Testis (tissue), 2 donors: ENCODE measurements at regions not wholly inside any gene's neighbourhood (a gene's known extent, or its start where the extent isn't known, plus 50 kb on each side); places are given as distances from the start of the nearest gene placed in this dataset.

Experiments
- DNase-seq: peaks from one replicate; pipeline ENCODE4 v3.0.0-alpha.2; 2019
- H3K27ac ChIP-seq, 2 donors: fragments of 200-600 bp; sonication (generic); one replicate each; pipeline ENCODE4 v1.5.1; 2019
- H3K27me3 ChIP-seq: fragments of 200-600 bp; sonication (generic); one replicate; pipeline ENCODE4 v1.5.1; 2019
- H3K36me3 ChIP-seq: fragments of 200-600 bp; sonication (generic); one replicate; pipeline ENCODE4 v1.5.1; 2017; ENCODE audit warnings: low read depth; ENCODE audit errors: missing control alignments
- H3K4me1 ChIP-seq: fragments of 200-600 bp; sonication (generic); one replicate; pipeline ENCODE4 v1.5.1; 2019
- H3K4me3 ChIP-seq, 2 donors: fragments of 200-600 bp; sonication (generic); one replicate each; pipeline ENCODE4 v1.5.1; 2017 to 2019
- H3K9me3 ChIP-seq: fragments of 200-600 bp; sonication (generic); one replicate; pipeline ENCODE4 v1.5.1; 2017
- CTCF ChIP-seq, 3 experiments: fragments of 450-650 bp in 2 of 3; fragments of 200-600 bp in 1 of 3; sonication (generic) in 1 of 3; IDR thresholded peaks; one replicate each; pipeline ENCODE4 v1.5.1; 2016 to 2019; ENCODE audit warnings: antibody characterized with exemption in 3 of 3, mild to moderate bottlenecking in 2 of 3, moderate library complexity in 1 of 3
- POLR2A ChIP-seq: fragments of 450-650 bp; IDR thresholded peaks from one replicate; pipeline ENCODE4 v1.6.1; 2017; ENCODE audit warnings: antibody characterized with exemption, mild to moderate bottlenecking, moderate library complexity
- WGBS, 2 donors: methylation state at CpG; one replicate each; pipeline ENCODE4 v1.1.5; 2018; 5-methylcytosine and 5-hydroxymethylcytosine counted together
- intact Hi-C: fragments of 100-400 bp; cut with DNase I; formaldehyde crosslinking; loops from one replicate; pipeline ENCODE4 v1.15.1; 2023; ENCODE audit warnings: low total_unique reads

DNA sequence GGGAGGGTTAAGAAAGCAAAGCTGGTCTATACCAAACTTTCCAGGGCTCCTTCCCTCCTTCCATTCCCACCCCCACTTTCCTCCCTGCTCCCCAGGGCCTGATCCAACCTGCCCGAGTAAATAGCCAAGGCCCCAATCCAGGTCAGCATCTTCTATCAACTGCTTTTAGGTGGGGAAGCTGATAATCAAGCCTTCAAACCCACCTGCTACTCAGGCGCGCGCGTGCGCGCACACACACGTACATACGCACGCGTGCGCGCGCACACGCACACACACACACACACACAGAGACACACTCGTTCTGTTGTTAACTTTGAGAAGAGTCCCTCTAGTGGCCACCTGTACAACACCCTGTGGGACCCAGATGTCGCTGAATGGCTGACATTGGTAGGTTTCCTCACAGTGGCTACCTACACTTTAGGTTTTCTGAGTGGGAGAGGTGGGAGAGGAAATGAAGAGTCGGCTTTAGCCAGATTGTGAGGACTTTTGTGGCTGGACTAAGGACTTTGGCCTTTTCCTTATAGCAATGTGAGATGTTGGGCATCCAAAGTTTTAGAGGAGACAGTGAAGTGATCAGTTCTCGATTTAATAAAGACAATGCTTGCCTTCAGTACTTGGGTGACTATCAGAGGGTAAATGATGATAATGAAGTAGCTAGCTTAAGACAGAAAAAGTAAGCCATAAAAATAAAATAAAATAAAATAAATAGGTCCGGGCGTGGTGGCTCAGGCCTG is 179.9 kb upstream of the C2CD4B start:
- Histone ChIP-seq H3K4me3 (no peak overlapping the region), H3K4me1 (no peaks in the 10 kb centered on the region), H3K36me3 (no peaks in the 10 kb centered on the region), H3K9me3 (no peaks in the 10 kb centered on the region), H3K27ac (no peak overlapping the region), H3K27me3 (no peaks in the 10 kb centered on the region)
- intact Hi-C loops, result no loop called here
- 61 to 66% methylated on average over 20 to 21 of the region's 21 CpGs for WGBS, 2 donors
- DNase-seq, result peak; percentile 65
- TF ChIP-seq POLR2A (no peak), CTCF (IDR thresholded peaks at IDR 0.05) (peak; percentile 26 to 62 (median 36))

GRCh38 chr15:62346168-62346567 is 181.1 kb upstream of the C2CD4B start:
- Histone ChIP-seq H3K9me3 (no peaks in the 10 kb centered on the region), H3K4me1 (no peaks in the 10 kb centered on the region), H3K27ac (no peak overlapping the region), H3K36me3 (no peaks in the 10 kb centered on the region), H3K27me3 (no peaks in the 10 kb centered on the region), H3K4me3 (no peak overlapping the region)
- 69 to 83% methylated on average over 1 of the region's 1 CpG for WGBS, 2 donors
- intact Hi-C loops, result no loop called here
- DNase-seq, result no peak
- TF ChIP-seq CTCF (IDR thresholded peaks at IDR 0.05), result no peak
- no peak for TF ChIP-seq POLR2A

- no peak for TF ChIP-seq CTCF (IDR thresholded peaks at IDR 0.05)
- no peak for TF ChIP-seq POLR2A
- no peak overlapping the region for H3K4me3 ChIP-seq
- intact Hi-C loops, result no loop called here
- no peak for DNase-seq
- WGBS, 2 donors, result 80 to 93% methylated on average over 3 of the region's 3 CpGs
- no peak overlapping the region for H3K27ac ChIP-seq
- no peaks in the 10 kb centered on the region for H3K9me3 ChIP-seq
- H3K4me1 ChIP-seq, result no peaks in the 10 kb centered on the region
- no peaks in the 10 kb centered on the region for H3K27me3 ChIP-seq
- H3K36me3 ChIP-seq, result no peaks in the 10 kb centered on the region
Measured at GRCh38 chr15:62348118-62348517, 183.0 kb upstream of the C2CD4B start.

DNA sequence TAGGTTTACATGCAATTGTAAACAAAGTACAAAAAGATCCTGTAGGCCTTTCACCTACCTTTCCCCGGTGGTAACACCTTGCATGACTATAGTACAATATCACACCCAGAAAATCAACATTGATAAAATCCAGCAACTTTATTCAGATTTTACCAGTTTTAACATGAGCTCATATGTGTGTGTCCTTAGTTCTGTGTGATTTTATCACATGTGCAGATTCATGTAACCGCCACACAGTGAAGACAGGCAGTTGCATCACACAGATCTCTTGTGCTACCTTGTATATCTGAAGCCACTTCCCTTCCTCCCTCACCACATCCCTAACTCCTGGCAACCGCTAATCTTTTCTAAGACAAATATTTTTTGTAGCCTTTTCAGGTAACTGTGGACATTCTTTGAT is 183.5 kb upstream of the C2CD4B start:
- no peaks in the 10 kb centered on the region for H3K36me3 ChIP-seq
- no peaks in the 10 kb centered on the region for H3K4me1 ChIP-seq
- TF ChIP-seq CTCF (IDR thresholded peaks at IDR 0.05) (no peak), POLR2A (no peak)
- no peaks in the 10 kb centered on the region for H3K27me3 ChIP-seq
- H3K27ac ChIP-seq, result no peak overlapping the region
- no peak overlapping the region for H3K4me3 ChIP-seq
- intact Hi-C loops, result no loop called here
- H3K9me3 ChIP-seq, result no peaks in the 10 kb centered on the region
- 83 to 85% methylated on average over 3 of the region's 3 CpGs for WGBS, 2 donors
- no peak for DNase-seq

- H3K4me3 ChIP-seq, result no peak overlapping the region
- no peak for DNase-seq
- 78 to 85% methylated on average over 3 of the region's 3 CpGs for WGBS, 2 donors
- H3K27me3 ChIP-seq, result no peaks in the 10 kb centered on the region
- no peak for TF ChIP-seq CTCF (IDR thresholded peaks at IDR 0.05)
- no peak for TF ChIP-seq POLR2A
- H3K27ac ChIP-seq, result no peak overlapping the region
- H3K4me1 ChIP-seq, result no peaks in the 10 kb centered on the region
- intact Hi-C loops, result no loop called here
- no peaks in the 10 kb centered on the region for H3K36me3 ChIP-seq
- no peaks in the 10 kb centered on the region for H3K9me3 ChIP-seq
Measured at GRCh38 chr15:62352817-62353216, 187.7 kb upstream of the C2CD4B start.
